ENCODE measurements at regions not wholly inside any gene's neighbourhood (a gene's known extent, or its start where the extent isn't known, plus 50 kb on each side); places are given as distances from the start of the nearest gene placed in this dataset.
"Not testable (repeated sequence)": the region's sequence is repeated elsewhere in the genome, so short reads cannot be mapped to it uniquely, and the experiment has no call there.

DNA sequence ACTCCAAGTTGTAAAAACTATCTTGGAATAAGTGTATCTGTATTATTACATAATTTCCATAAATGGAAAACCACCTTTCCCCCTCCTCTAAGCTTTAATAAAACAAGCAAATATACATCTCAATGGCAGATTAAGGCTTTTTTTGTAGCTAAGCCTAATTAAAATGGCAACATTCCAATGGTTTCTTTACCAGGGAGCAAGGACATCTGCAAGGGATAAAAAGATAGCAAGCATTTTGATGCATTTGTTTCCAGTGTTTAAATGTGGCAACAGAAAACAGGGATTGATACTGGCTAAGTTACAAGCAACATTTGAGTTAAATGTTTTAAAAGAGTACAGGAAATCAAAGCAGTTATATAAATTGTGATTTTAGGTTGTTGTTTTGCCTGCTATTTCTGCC, 1012.7 kb downstream of the ADGRL2 start:
- no peak for DNase-seq (ENCODE audit: low read depth)

DNA sequence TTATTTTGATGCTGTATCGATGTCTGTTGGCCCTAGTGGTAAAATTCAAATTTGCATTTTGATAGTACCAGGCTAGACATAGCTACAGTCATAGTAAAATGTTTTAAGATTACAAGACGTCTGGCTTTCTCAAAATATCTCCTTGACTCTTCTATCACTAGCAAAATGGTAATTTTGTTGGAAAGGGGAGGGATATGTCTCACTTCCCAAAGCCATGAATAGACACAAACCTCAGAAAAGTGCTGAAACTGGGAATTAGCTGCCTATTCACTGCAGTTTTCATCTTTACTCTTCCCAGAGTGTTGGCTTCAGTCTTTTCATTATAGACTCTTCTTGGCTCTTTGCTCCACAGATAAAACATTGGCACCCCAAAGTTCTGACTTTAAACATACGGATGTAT, 1009.9 kb downstream of the ADGRL2 start:
- DNase-seq (ENCODE audit: low read depth) = no peak

DNA sequence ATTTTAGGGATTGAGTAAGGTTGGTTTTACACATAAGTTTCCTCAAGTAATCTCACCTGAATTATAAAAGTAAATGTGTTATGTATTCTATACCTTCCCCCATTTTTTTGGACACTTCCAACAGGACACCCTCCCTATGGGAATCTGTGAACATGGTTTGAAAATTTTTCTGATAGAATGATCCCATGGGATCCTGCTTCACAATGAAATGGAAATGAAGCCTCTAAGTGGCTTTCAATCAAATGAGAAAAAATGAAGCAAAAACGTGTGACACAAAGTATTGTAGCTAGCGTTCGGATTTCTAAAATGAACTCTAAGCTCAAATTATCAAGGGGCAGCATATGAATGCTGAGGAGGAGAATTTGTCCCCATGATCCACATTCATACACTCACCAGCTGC, 1006.8 kb downstream of the ADGRL2 start:
- DNase-seq (ENCODE audit: low read depth) = no peak

DNA sequence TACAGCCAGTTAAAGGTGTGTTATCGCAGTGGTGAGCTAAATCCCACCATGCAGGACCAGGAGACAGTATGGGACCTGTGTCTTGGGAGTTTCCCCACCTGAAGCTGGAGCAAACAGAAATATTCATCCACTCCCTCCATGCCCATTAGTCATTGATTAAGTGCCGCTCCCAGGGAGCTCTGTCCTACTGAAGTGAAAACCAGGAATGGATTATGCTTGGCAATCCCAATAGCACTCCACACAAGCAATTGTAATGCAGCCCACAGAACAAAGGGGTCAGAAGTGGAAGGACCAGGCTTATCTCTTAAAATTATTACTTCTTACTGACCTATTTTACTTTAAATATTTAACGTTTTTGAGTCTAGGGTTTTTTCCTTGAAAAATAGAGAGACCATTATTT, 1005.4 kb downstream of the ADGRL2 start:
- DNase-seq (ENCODE audit: low read depth) = no peak

DNA sequence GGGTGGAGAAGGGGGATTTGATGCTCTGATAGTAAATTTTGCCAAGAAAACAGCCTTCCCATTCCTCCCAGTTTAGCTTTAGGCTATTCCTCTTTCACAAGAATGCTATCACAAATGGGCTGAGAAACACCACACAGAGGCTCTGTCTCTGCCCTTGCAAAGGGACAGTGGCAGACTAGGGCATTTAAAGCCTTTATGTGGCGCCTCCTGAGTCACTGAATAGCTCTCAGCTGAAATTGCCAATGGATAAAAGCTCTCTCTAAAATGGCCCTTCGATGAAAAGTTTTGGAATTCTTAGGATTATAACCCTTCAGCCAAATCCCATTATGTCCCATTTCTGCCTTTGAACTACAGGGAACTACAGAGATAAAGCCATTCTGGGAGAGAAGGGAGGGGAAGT, 1000.4 kb downstream of the ADGRL2 start:
- DNase-seq (ENCODE audit: low read depth) = no peak

DNA sequence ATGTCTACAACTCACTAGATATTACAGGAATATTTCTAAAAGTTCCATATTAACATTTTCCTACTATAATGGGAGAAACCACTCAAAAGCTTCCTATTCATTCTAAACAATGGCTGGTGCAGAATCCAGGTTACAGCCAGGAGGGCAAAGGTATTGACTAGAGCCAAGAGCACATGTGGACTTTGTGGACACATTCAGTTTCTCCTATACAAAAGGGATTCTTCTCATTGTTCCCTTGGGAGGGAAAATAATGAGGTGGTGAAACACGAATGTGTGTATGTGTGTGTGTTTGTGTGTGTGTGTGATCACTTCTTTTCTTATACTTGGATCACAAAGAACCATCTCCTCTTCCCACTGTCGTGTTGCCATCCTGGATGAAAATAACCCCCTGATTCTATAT, 1000.0 kb downstream of the ADGRL2 start:
- no peak for DNase-seq (ENCODE audit: low read depth)

DNA sequence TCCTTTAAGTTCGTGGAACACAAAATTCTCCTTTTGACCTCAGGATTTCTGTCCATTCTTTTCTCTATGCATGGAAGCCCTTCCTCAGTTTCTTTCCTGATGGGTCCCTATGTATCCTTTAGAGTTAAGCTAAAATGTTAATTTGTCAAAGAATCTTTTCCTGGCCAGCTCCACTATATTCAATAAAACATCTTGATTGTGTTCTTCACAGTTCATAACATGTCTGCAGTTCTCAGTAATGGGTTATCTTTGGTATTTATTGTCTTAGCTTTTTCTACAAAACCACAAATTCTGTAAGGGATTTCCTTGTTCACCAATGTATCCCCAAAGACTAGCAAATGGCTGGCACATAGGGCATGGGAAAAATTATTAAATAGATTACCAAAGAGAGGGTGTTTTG, 998.5 kb downstream of the ADGRL2 start:
- DNase-seq (ENCODE audit: low read depth) = no peak

DNA sequence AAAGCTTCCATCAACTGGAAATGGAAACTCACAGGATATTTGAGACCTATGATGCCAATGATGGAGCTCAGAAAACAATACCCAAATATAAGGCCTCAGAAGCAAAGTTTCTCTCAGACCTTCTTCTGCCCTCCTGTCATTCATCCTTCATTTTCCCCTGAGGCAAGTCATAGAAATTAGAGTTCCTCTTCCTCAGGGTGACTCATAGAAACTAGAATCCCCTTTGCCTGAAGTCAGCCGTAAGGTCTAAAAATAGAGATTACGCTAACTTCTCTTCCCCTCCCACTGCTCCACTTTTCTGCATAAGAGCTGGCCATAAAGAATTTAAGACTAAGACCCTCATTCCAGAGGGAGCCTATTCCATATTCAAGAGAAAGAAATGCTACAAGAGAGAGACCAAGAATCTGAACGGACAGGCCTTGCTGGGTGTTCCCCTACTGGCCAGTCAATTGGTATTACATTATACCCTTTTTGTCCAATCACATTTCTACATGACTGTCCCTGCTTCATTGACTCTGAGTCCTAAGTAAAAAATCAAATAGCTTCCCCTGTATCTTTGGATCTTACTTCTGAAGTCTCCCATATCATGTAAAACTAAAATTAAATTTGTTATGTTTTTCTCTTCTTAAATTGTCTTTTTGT, 994.9 kb downstream of the ADGRL2 start:
- no peak for DNase-seq (ENCODE audit: low read depth)

DNA sequence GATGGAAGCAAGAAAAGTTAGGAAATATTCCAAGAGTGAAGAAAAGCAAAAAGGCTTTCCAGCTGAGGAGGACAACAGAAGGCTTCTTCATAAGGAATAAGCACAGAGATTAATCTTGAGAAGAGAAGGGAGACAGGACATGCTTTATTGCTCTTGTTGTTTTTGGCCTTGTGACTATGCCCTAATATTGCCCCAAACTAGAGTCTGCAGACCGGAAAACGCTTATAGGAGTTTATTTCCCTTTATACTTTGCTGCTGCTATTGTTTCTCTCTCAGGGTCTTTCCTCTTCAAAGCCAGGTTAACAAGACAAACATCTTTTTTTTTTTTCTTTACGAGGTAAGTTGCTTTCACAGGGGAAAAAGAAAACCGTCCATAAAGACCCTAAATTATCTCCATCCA, 991.4 kb downstream of the ADGRL2 start:
- DNase-seq (ENCODE audit: low read depth) = no peak

DNA sequence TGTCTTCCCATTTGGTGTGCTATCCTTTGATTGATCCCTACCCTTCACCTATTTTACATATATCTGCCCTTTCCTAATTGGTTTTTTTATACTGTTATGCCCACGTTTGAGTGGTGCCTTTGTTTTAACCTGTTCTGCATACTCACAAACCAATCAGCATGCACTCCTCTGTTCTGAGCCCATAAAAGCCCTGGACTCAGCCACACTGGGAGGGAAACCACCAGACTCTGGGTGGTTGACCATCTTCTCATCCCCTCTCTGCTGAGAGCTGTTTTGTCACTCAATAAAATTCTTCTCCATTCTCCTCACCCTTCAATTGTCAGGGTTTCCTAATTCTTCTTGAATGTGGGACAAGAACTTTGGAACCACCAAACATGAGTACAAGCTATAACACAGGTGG, 989.8 kb downstream of the ADGRL2 start:
- DNase-seq (ENCODE audit: low read depth) = no peak

DNA sequence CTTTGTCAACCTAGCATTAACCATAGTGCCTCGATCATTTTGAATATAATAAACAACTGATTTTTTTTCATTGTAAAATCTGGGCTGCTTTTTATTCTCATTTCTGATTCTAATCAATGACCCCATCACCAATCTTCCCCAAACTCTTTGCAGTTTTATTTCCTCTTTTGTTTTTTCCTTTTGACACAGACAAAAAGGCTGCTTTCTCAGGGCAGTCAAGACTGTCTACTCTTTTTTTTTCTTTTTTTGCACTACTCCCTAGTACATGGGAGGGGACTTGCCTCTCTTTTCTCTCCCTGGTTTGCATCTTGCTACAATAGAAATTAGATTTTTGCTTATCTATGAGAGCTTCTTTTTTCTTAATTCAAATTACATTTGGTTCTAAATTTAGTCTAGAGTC, 987.9 kb downstream of the ADGRL2 start:
- DNase-seq (ENCODE audit: low read depth) = no peak

DNA sequence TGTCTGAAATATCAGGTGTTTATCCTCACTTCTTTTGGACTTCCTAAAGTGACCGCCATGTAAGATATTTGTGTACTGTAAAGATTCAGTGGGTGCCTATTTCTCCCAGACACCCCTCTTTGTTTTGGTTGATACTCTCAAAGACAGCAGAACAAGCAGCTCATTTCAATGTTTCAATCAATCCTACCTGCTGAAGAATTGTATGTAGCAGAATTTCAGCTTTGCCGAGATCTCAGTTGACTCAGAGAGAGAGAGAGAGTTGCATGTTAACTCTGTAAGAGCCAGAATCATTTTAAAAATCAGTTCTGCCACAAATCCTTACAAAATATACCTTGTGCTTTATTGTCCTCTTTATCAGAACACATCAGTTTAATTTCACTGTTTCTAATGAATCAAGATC, 987.3 kb downstream of the ADGRL2 start:
- DNase-seq (ENCODE audit: low read depth) = no peak

DNA sequence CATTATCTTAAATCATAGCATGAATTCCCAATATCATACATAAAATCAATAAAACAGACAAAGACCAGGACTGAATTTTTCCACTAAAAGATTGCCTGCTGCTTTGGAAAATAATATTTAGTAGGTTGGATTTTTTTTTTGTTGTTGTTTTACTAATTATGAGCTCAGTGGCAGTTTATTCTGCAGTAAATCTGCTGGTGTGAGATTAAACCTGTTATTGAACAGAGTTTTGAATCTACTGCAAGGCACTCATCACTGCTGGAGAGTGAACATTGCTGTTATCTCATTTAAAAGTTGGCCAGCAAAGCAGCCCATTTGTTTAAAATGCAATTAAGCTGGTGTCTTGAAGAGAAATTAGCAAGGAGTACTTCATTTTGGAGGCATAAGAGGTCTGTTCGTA, 986.1 kb downstream of the ADGRL2 start:
- no peak for DNase-seq (ENCODE audit: low read depth)

DNA sequence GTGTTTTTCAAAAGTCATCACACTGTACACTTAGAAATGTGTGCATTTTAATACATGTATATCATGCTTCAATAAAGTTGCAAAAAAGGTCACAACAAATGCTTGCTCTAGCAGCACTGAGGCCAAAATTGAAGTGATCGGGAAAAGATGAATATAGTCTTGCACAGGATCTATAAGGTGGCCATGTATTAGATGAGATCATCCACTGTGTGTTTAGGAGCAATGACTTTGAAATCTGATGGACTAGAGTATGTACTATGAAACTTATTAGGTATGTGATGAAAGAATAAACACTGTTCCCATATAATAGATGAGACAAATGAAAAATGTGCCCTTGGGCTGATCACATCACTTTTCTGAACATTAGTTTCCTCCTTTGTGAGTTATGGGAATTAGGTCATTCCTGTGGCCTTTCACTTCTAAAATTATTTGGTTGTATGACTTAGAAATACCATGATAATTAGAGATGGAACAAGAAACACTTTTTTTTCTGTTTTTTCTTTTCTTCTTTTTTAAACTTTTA, 984.6 kb downstream of the ADGRL2 start:
- no peak for DNase-seq (ENCODE audit: low read depth)

DNA sequence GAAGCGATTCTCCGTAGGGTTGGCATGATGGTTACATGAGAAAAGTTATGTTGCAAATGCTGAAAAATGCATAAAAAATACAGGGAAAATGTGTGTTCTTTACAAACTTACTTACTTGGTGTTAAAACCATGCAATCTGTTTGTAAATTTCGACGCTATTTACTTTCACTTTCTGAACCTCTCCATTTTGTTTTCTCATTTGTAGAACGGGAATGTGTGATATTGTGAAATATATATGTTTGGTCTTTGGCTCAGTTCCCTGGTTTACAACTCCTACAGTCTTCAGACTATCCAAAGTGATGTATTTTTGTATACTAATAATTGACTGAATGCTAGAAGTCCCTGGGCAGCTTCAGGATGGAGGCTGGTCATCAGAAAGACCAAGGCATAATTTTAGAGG, 982.3 kb downstream of the ADGRL2 start:
- no peak for DNase-seq (ENCODE audit: low read depth)

DNA sequence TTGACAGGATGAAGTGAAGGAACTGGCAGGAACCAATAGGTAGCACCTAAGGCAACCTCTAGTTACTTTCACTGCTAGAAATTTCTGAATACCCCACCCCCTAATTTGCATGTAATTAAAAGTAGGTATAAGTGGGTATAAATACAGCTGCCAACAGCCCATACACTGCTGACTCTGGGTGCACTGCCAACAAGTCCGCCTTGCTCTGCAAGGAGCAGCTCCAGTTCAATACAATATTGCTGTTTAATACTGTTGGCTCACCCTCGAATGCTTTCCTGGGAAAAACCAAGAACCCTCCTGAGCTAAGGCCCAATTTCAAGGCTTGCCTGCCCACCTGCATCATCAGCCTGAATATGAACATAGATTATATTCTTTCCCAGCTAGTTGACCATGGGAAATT, 981.9 kb downstream of the ADGRL2 start:
- no peak for DNase-seq (ENCODE audit: low read depth)

DNA sequence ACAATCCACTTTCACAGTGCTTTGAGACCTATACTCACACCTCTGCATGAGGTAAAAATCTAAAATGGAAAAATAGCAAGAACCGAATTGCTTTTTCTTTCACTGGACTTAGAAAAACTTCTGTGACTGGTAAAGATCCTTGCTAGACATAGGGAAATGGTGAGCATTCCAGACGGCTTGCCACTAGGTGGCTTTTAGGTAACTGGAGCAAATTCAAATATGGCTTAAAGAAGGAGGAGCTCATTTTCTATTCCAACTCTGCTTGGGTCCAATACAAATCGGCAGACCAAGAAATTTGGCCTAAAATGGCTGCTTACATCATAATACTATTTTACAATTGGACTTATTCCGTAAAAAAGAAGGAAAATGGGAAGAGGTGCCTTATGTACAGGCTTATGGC, 977.9 kb downstream of the ADGRL2 start:
- DNase-seq (ENCODE audit: low read depth) = no peak

DNA sequence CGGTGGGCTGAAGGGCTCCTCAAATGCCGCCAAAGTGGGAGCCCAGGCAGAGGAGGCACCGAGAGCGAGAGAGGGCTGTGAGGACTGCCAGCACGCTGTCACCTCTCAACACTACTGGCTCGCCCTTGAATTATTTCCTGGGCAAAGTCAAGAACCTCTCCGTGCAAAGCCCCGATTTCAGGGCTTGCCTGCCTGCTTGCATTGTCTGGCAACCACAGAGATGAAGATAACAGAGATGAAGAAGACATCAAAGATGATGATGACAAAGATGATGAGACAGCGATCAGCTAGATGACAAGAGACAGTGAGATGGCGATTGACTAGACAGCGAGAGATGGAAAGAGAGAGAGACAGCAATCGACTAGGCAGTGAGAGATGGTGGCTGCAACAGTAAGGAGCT, 976.5 kb downstream of the ADGRL2 start:
- DNase-seq (ENCODE audit: low read depth) = no peak

DNA sequence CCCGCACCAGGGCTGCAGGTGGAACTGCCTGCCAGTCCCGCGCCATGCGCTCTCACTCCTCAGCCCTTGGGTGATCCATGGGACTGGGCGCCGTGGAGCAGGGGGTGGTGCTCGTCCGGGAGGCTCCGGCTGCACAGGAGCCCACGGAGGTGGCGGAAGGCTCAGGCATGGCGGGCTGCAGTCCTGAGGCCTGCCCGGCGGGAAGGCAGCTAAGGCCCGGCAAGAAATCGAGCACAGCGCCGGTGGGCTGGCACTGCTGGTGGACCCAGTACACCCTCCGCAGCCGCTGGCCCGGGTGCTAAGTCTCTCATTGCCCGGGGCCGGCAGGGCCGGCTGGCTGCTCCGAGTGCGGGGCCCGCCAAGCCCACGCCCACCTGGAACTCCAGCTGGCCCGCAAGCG, 976.0 kb downstream of the ADGRL2 start:
- DNase-seq (ENCODE audit: low read depth) = not testable (repeated sequence)

DNA sequence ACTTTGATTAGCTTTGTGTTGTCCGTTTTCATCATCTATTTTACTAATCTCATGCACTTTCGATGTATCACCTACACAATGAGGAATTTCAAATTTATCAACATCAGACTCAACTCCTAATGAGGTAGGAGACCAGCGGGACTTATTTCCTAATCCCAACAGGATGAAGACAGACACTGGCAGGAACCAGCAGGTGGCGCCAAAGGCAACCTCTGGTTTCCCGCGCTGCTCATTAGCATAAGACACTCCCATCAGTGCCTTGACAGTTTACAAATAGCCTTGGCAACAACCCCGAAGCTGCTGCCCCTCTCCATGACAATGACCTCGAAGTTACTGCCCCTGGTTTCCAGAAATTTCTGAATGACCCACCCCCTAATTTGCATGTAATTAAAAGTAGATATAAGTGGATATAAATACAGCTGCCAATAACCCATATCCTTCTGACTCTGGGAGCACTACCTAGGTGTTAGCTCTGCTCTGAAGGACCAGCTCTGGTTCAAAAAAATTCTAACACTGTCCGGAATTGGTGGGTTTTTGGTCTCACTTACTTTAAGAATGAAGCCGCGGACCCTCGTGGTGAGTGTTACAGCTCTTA, 974.8 kb downstream of the ADGRL2 start:
- DNase-seq (ENCODE audit: low read depth) = no peak

DNA sequence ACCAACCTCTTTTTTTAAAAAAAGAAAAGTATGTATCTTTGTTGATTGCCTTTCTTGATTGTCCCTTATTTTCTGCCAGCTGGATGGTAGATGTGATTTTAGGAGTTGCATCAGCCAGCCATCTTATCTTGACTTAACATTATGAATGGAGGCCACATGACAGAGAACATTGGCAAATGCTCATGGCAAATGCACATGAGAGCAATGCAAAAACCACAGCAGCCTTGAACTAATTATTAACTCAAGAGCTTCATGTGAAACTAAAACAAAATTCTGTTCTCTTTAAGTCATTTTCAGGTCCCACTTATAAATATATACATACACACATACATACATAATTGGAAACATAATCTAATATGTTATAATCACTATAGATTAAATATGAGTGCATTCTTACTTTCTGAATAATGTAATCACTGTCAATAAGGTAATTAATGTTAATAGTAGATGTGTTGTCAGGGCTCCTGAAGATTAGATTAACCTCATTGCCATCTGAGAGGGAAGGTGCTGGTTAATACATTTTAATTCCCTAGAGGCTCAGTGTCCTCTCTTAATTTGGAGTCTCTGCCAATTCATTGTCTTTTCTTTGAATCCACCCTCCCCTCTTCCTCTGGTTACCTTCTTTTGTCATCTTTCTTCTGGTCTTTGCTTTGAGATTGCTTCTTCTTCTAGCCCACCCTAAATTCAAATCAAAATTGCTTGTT, 962.2 kb downstream of the ADGRL2 start:
- DNase-seq (ENCODE audit: low read depth) = no peak

DNA sequence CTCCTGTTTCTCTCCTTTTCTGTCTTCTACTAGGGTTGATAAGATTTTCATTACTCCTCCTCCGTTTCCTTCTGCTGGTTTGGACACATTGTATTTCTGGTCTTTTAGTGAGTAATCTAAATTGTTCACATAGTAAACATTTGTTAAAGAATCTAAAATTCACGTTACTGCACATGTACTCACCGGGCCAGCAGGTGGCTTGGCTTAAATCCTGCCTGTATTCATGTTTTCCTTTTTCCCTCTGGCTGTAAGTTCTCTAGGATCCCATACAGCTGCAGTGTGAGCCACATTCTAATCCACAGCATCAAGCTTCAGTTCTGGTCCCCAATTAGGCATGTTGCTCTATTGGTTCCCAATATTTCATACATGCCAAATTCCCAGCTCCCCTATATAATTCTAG, 958.3 kb downstream of the ADGRL2 start:
- DNase-seq (ENCODE audit: low read depth) = no peak

DNA sequence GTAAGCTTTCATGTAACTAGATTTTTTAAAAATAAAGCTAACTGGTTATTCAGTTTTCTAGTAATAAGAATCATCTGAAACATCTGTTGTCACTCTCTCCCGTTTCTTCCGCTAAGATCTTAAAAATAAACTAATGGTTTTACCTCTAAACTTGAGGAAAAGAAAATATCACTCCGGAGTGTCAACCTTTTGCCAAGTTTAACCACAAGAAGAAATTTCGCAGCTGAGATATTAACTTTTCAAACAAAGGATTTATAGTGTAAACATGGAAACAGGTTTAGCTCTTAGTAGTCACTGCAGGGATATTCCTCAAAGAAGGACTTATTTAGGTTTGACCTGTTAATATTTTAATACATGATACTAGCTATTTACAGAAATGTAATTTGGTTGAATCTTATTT, 954.9 kb downstream of the ADGRL2 start:
- DNase-seq (ENCODE audit: low read depth) = no peak

DNA sequence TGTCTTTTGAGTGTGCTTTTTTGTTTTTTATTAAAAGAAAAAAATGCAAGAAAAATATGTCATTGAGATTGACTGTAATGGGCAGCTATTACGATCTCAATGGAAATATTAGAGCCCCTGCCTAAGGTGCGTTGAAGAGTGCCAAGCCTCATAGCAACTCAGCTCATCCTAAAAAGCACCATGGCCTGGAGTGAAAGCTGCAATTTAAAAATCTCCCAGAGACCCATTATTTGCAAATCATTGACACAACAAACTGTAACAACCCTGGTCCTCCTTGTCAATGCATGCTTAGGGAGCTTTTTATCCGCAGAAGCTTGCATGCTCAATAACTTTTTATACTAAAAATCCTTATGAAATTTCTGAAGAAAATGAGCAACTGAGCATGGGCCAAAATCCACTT, 954.5 kb downstream of the ADGRL2 start:
- no peak for DNase-seq (ENCODE audit: low read depth)
